GM12864 (cell line): ENCODE measurements at regions not wholly inside any gene's neighbourhood (a gene's known extent, or its start where the extent isn't known, plus 50 kb on each side); places are given as distances from the start of the nearest gene placed in this dataset.

ENCODE experiments used
- DNase-seq: peaks from one replicate; pipeline ENCODE4 v3.0.0-alpha.2; 2011; ENCODE audit warnings: low read depth
- H3K4me3 ChIP-seq: 2 replicates; pipeline ENCODE4 v1.5.1; 2011; ENCODE audit warnings: mild to moderate bottlenecking, low read depth, low read length, control low read depth
- CTCF ChIP-seq: IDR thresholded peaks from 2 replicates; pipeline ENCODE4 v1.5.1; 2011; ENCODE audit warnings: low read depth, mild to moderate bottlenecking, moderate library complexity, low read length, control low read depth, inconsistent platforms; ENCODE audit errors: missing control alignments

GRCh38 chr15:94602754-94603470 lies 371.6 kb downstream of the MCTP2 start:
- no peak for TF ChIP-seq CTCF
- no peak for DNase-seq

GRCh38 chr15:94606286-94606685 lies 374.9 kb downstream of the MCTP2 start:
- H3K4me3 ChIP-seq: no peak overlapping the region
- DNase-seq: no peak
- no peak for TF ChIP-seq CTCF

More at GRCh38 chr15:94602754-94603470, 371.6 kb downstream of the MCTP2 start:
- H3K4me3 ChIP-seq: no peak overlapping the region

GRCh38 chr15:94607176-94607654 lies 375.9 kb downstream of the MCTP2 start:
- H3K4me3 ChIP-seq: no peak overlapping the region
- no peak for TF ChIP-seq CTCF
- DNase-seq: no peak

GRCh38 chr15:94610069-94610468 lies 378.7 kb downstream of the MCTP2 start:
- no peak for DNase-seq
- no peak for TF ChIP-seq CTCF
- H3K4me3 ChIP-seq: no peak overlapping the region

- TF ChIP-seq CTCF: no peak
Measured at GRCh38 chr15:94610485-94610884, 379.1 kb downstream of the MCTP2 start.

GRCh38 chr15:94611656-94612055 lies 380.3 kb downstream of the MCTP2 start:
- no peak for DNase-seq
- H3K4me3 ChIP-seq: no peak overlapping the region
- no peak for TF ChIP-seq CTCF

More at GRCh38 chr15:94610485-94610884, 379.1 kb downstream of the MCTP2 start:
- H3K4me3 ChIP-seq: no peak overlapping the region
- DNase-seq: no peak

- no peak overlapping the region for H3K4me3 ChIP-seq
- no peak for TF ChIP-seq CTCF
- no peak for DNase-seq
Measured at GRCh38 chr15:94615688-94616087, 384.3 kb downstream of the MCTP2 start.
